Loucy (cell line): ENCODE measurements at regions not wholly inside any gene's neighbourhood (a gene's known extent, or its start where the extent isn't known, plus 50 kb on each side); places are given as distances from the start of the nearest gene placed in this dataset.

Experiments used
- EZH2phosphoT487 ChIP-seq: fragments of 200-600 bp; IDR thresholded peaks from 2 replicates; pipeline ENCODE4 v1.6.1; 2018; ENCODE audit warnings: antibody characterized with exemption, mild to moderate bottlenecking, moderate library complexity, borderline replicate concordance
- TF ChIP-seq, protein P1 (sequence below): fragments of 200-600 bp; sonication (generic); conservative IDR thresholded peaks from 2 replicates; pipeline ENCODE4 v1.5.1; 2014; ENCODE audit warnings: mild to moderate bottlenecking, antibody characterized with exemption, low read length

DNA sequence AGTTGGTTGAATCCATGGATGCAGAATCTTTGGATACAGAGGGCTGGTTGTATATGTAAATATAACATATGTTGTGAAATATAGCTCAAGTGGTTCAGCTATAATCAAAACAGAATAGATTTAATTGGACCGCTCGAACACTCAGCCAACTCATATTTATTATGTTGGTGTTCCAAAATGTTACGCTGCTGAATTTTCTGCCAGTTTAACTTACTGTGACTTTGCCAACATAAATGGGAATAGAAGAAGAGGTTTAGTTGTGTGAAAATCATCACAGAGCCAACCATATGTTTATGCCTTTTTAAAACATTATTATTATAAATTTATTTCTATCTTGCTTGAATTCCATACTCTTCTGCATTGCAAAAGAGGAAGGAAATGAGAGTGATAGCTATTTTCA lies 178.2 kb upstream of the FBXL7 start:
- TF ChIP-seq, protein P1, sequence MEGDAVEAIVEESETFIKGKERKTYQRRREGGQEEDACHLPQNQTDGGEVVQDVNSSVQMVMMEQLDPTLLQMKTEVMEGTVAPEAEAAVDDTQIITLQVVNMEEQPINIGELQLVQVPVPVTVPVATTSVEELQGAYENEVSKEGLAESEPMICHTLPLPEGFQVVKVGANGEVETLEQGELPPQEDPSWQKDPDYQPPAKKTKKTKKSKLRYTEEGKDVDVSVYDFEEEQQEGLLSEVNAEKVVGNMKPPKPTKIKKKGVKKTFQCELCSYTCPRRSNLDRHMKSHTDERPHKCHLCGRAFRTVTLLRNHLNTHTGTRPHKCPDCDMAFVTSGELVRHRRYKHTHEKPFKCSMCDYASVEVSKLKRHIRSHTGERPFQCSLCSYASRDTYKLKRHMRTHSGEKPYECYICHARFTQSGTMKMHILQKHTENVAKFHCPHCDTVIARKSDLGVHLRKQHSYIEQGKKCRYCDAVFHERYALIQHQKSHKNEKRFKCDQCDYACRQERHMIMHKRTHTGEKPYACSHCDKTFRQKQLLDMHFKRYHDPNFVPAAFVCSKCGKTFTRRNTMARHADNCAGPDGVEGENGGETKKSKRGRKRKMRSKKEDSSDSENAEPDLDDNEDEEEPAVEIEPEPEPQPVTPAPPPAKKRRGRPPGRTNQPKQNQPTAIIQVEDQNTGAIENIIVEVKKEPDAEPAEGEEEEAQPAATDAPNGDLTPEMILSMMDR: no peak
- no peak for TF ChIP-seq EZH2phosphoT487
